Activated naive CD8-positive, alpha-beta T cell (primary cell): ENCODE measurements at regions not wholly inside any gene's neighbourhood (a gene's known extent, or its start where the extent isn't known, plus 50 kb on each side); places are given as distances from the start of the nearest gene placed in this dataset.

Experiments used
- H3K27ac Mint-ChIP-seq: one replicate; pipeline ENCODE4 v1.8.0; 2021; ENCODE audit warnings: mixed read lengths
- H3K27me3 Mint-ChIP-seq: one replicate; pipeline ENCODE4 v1.8.0; 2021; ENCODE audit warnings: mixed read lengths
- H3K36me3 Mint-ChIP-seq: one replicate; pipeline ENCODE4 v1.8.0; 2021; ENCODE audit warnings: mixed read lengths
- H3K4me1 Mint-ChIP-seq: one replicate; pipeline ENCODE4 v1.8.0; 2021; ENCODE audit warnings: low read depth, mixed read lengths
- H3K4me3 Mint-ChIP-seq: one replicate; pipeline ENCODE4 v1.8.0; 2021; ENCODE audit warnings: mild to moderate bottlenecking, mixed read lengths
- H3K9me3 Mint-ChIP-seq: one replicate; pipeline ENCODE4 v1.8.0; 2021; ENCODE audit warnings: low read depth, mixed read lengths

DNA sequence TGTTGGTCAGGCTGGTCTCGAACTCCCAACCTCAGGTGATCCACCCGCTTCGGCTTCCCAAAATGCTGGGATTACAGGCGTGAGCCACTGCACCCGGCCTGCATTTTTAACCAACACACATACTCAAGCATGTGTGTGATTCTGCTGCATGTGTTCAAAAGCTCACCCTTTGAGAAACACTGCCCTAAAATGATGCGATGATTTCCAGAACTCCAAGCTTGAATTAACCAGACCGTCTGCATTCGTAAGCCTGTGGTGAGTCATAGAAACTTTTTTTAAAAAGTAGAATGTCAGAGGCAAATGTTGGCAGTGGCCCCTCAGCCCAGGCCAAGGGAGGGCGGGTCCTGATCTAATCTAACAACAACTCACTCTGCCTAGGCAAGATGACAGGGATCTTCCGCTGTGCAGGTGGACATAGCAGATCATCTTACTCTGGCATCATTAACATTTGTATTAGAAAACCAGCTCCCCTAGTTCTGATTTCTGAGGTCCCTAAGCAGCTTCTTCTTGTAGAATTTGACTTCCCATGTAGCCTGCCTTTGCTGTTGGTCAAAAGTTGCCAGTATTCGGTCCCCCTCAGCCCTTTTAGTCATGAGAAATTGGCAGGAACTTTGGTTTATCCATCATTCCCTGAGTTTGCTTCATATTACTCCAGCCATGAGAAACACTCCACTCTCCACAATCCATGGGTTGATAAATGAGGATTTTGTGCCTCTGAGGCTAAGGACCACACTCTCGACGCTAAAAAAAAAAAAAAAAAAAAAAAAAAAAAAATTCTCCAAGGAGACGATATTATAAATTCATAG, 190.4 kb downstream of the SKIDA1 start:
- no peak overlapping the region for H3K27ac Mint-ChIP-seq
- no peaks in the 10 kb centered on the region for H3K36me3 Mint-ChIP-seq
- no peaks in the 10 kb centered on the region for H3K9me3 Mint-ChIP-seq
- no peak overlapping the region for H3K4me3 Mint-ChIP-seq
- peaks cover 3% of the 10 kb centered on the region for H3K27me3 Mint-ChIP-seq
- H3K4me1 Mint-ChIP-seq: no peaks in the 10 kb centered on the region

DNA sequence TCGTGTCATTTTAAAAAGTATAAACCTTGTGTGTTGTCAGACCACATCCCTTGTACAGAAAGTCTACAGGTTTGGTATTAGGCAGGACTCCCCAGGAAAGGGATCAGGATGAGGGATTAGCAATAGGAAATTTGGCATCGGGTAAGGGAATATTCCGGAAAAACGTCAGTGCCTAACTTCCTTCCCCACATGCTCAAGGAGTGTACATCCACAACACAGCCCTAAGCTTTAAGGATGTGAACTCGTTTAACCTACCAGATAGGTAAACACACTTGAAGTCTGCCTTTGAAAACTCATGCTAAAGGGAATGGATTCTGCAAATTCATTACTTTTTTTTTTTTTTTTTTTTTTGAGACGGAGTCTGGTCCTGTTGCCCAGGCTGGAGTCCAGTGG, 194.9 kb downstream of the SKIDA1 start:
- H3K4me3 Mint-ChIP-seq: no peak overlapping the region
- no peaks in the 10 kb centered on the region for H3K4me1 Mint-ChIP-seq
- no peaks in the 10 kb centered on the region for H3K27me3 Mint-ChIP-seq
- H3K27ac Mint-ChIP-seq: no peak overlapping the region
- no peaks in the 10 kb centered on the region for H3K36me3 Mint-ChIP-seq
- no peaks in the 10 kb centered on the region for H3K9me3 Mint-ChIP-seq

DNA sequence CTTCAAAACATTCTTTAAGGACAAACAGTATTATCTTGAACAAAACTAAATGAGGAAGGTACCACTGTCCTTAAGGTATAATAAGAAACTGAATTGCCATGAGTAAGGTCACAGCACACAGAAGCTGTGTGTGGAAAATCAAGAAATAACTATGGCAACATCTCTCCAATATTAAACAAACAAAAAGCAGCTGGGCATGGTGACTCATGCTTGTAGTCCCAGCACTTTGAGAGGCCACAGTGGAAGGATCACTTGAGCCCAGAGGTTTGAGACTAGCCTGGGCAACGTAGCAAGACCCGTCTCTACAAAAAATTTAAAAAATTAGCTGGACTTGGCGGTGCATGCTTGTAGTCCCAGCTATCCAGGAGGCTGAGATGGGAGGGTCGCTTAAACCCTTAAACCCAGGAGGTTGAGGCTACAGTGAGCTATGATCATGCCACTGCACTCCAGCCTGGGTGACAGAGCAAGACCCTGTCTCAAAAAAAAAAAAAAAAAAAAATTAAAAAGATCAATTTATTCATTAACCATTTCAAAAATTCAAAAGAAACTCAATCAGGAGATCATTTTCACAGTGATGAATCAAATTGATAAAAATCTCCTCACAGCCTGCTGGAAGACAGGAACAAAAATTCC, 195.4 kb downstream of the SKIDA1 start:
- Mint-ChIP-seq H3K27me3 (no peaks in the 10 kb centered on the region), H3K27ac (no peak overlapping the region), H3K4me1 (no peaks in the 10 kb centered on the region), H3K36me3 (no peaks in the 10 kb centered on the region), H3K9me3 (no peaks in the 10 kb centered on the region), H3K4me3 (no peak overlapping the region)

DNA sequence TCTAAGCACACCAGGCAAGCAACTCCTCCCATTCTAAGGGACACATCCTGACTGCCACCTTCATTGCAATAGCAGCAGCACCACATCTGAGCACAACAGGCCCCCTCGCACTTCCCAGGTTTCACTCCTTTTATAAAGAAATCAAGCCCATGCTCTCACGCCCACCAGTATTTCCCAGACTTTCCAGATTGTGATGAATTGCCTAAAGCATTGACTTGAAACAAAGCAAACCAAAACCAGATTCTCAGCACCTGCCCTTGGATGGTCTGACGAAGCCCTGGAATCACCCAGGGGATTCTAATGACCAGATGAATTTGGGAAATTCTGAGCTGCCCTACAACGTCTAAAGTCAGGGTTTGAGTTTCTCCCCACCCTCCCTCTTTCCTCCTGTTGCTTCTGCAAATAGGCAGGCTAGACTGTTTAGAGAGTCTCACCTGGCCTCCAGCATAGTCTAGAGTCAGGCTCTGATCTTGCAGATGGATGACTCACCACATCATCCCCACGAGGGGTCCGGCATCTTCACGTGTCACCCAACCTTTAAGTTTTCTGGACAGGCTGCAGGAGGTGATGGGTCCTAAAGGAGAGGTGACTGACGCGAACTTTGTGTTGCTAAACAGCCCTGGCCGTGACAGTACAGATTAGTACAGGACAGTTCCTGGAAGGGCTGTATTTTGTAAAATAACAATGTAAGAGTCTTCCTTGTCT, 198.0 kb downstream of the SKIDA1 start:
- Mint-ChIP-seq H3K27ac (no peak overlapping the region), H3K27me3 (no peaks in the 10 kb centered on the region), H3K9me3 (no peaks in the 10 kb centered on the region), H3K4me1 (no peaks in the 10 kb centered on the region), H3K36me3 (no peaks in the 10 kb centered on the region), H3K4me3 (no peak overlapping the region)

DNA sequence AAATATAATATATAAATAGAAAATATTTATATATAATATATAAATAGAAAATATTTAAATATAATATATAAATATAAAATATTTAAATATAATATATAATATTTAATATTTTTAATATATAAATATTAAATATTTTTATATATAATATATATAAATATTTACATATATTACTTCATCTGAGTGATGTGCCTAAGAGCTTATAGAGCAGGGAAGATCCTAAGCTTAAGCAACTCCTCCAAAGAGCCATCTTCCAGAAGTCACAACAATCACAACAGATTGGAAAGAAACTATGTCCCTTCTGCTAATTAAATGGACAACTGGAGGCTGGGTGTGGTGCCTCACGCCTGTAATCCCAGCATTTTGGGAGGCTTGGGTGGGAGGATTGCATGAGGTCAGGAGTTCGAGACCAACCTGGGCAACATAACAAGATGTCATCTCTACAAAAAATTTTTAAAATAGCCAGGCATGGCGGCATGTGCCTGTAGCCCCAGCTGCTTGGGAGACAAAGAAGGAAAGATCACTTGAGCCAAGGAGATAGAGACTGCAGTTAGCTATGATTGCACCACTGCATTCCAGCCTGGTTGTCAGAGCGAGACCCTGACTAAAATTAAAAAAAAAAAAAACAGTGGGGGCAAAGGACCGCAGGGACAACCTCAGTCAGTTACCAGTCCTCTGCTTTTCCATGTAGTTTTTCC, 198.7 kb downstream of the SKIDA1 start:
- Mint-ChIP-seq H3K36me3 (no peaks in the 10 kb centered on the region), H3K9me3 (no peaks in the 10 kb centered on the region), H3K27ac (no peak overlapping the region), H3K27me3 (no peaks in the 10 kb centered on the region), H3K4me1 (no peaks in the 10 kb centered on the region), H3K4me3 (no peak overlapping the region)

DNA sequence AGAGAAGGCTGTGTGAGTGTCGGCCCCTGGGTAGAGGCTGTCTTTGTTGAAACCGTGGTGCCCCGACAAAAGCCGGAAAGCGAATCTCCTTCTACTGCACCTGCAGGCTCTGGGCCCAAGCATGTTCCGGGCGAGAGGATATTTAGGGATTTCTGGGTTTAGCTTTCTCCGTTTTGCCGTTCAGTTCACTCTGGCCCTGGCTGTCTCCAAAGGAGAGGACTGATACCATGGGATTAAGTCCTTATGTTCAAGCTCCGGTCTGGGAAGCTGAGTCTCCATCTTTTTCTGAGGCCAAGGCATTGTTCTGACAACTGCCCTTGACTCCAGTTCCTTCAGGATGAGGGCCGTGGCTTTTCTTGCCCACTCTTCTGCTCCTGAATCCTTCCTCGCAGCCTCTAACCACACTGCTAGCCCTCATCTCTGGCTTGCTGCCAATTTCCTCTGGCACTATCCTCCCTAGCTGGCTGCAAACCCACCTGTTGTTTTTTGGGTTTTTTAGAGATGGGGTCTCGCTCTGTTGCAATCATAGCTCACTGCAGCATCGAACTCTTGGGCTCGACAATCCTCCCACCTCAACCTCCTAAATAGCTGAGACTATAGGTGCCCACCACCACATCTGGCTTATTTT, 206.8 kb downstream of the SKIDA1 start:
- Mint-ChIP-seq H3K4me3 (no peak overlapping the region), H3K27me3 (no peaks in the 10 kb centered on the region), H3K4me1 (no peaks in the 10 kb centered on the region), H3K9me3 (no peaks in the 10 kb centered on the region), H3K27ac (no peak overlapping the region), H3K36me3 (no peaks in the 10 kb centered on the region)

DNA sequence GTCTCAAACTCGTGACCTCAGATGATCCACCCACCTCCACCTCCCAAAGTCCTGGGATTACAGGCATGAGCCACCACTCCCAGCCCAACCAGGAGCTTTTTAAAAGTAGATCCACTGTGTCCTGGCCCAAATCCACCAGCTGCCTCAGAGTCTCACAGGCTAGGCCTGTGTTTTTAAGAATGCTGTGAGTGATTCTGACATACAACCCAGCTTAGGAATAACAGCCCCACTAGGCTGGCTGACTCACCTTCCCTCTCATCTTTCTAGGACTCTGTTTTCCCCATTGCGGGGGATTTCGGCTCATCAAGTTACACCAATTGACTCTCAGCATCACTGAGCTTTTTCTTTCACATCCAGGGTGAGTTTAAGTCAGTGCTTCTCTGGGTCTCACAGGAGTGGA, 207.6 kb downstream of the SKIDA1 start:
- Mint-ChIP-seq H3K27me3 (no peaks in the 10 kb centered on the region), H3K9me3 (no peaks in the 10 kb centered on the region), H3K36me3 (no peaks in the 10 kb centered on the region), H3K27ac (no peak overlapping the region), H3K4me1 (no peaks in the 10 kb centered on the region), H3K4me3 (no peak overlapping the region)

DNA sequence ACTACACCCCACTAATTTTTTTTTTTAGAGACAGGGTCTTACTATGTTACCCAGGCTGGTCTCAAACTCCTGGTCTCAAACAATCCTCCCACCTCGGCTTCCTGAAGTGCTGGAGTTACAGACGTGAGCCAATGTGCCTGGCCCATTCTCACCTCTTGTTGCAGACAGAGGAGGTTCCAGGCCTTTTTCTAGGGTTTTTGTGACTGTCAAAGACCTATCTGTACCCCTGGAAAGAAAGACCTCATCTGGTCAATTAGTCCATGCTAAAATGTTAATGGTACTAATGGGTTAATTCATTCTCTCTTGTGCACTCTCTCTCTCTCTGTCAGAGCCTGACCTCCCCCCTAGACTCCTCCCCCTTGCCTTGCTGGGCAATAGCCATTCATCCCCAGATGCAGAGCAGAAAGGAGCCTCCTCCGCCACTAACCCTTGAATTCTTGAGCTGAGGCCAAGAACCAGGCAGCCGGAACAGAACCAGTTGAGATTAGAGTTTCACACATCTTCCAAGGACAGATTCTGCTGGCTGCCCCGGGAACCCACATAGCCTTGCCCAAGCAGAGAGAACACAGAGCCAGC, 209.7 kb downstream of the SKIDA1 start:
- H3K36me3 Mint-ChIP-seq: no peaks in the 10 kb centered on the region
- H3K4me3 Mint-ChIP-seq: no peak overlapping the region
- H3K27me3 Mint-ChIP-seq: no peaks in the 10 kb centered on the region
- H3K27ac Mint-ChIP-seq: no peak overlapping the region
- no peaks in the 10 kb centered on the region for H3K4me1 Mint-ChIP-seq
- no peaks in the 10 kb centered on the region for H3K9me3 Mint-ChIP-seq

DNA sequence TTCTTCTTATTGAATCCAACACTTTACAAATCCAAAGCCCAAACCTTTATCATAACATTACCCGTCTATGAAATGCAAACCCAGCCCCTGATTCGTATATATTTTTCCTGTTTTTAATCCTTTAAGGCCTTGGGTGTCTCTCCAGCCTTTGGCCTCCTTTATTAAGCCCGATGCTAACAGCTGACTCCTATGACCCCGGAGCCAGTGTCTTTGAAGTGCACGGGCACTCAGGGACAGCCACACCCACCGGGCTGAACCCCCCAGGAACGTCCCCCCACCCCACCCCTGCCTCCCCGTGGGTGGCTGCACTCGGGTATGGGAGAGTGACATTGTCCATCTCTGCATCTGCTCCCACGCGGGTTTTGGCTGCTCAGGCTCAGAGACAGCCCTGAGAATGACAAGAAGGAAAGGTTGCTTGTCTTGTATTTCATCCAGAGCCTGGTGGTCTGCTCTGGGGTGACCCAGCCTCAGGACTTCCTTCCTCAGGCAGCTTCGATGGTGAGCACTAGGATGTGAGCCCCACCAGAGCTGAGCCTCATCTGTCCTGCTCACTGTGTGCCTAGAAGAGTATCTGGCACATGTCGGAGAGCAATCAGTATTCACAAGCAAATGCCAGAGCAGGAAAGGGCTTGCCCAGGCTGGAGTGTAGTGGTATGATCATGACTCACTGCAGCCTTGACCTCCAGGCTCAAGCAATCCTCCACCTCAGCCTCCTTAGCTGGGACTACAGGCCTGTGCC, 210.4 kb downstream of the SKIDA1 start:
- Mint-ChIP-seq H3K9me3 (no peaks in the 10 kb centered on the region), H3K27me3 (no peaks in the 10 kb centered on the region), H3K4me1 (no peaks in the 10 kb centered on the region), H3K27ac (no peak overlapping the region), H3K4me3 (no peak overlapping the region), H3K36me3 (no peaks in the 10 kb centered on the region)

DNA sequence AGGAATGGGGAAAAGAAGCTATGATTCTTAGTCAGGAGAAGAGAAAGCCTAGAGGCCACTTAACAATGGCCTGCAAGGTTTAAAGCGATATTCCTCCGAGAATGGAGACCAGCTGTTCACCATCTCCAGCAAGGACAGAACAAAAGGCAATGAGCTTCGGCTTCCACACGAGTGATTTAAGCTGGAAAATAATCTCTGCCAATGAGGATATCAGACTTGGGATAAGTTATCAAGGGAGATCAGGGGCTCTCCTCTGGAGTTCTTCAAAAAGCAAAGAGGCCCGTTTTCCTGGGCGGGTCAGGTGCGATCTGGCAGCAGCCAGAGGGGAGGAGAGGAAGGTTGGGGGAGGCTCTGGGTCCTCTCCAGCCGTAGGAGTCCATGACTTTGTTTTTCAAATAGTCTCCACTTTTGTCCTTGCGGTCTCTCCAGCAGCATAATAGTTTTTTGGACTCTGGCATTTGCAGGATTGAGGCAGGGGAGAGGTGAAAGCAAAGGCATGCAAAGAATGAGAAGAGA, 211.3 kb downstream of the SKIDA1 start:
- Mint-ChIP-seq H3K36me3 (no peaks in the 10 kb centered on the region), H3K9me3 (no peaks in the 10 kb centered on the region), H3K27me3 (no peaks in the 10 kb centered on the region), H3K4me3 (no peak overlapping the region), H3K27ac (no peak overlapping the region), H3K4me1 (no peaks in the 10 kb centered on the region)

DNA sequence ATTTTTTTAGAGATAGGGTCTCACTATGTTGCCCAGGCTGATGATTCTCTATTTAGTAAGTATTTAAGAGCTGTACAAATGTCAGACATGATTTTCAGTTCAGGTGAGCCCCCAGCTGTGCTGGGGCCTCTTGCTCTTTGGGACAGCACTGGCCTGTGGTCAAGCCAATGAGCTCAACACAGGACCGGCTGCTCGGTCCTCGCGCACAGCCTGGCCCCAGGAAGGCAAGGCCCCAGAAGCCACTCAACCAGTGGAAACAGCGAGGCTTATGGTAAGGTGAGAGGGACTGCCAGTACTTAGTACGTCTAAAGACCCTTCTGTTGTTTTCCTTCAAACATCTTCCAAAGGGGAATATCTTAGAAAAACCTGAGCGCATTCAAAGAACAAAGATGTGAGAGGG, 211.8 kb downstream of the SKIDA1 start:
- Mint-ChIP-seq H3K4me1 (no peaks in the 10 kb centered on the region), H3K36me3 (no peaks in the 10 kb centered on the region), H3K9me3 (no peaks in the 10 kb centered on the region), H3K4me3 (no peak overlapping the region), H3K27me3 (no peaks in the 10 kb centered on the region), H3K27ac (no peak overlapping the region)

DNA sequence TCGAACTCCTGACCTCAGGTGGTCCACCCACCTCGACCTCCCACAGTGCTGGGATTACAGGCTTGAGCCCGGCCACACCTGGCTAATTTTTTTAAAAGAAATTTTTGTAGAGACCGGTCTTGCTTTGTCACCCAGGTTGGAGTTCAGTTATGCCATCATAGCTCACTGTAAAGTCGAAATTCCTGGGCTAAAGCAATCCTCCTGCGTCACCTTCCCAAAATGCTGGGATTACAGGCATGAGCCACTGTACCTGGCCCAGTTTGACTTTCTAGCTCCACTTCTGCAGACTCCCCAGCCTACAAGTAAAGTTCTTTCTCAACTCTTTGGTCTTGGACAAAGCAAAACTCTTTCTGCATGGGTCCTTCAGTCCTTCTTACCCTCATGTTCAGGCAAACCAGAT, 214.1 kb downstream of the SKIDA1 start:
- H3K36me3 Mint-ChIP-seq: no peaks in the 10 kb centered on the region
- no peaks in the 10 kb centered on the region for H3K9me3 Mint-ChIP-seq
- H3K4me1 Mint-ChIP-seq: no peaks in the 10 kb centered on the region
- no peaks in the 10 kb centered on the region for H3K27me3 Mint-ChIP-seq
- H3K4me3 Mint-ChIP-seq: no peak overlapping the region
- no peak overlapping the region for H3K27ac Mint-ChIP-seq

DNA sequence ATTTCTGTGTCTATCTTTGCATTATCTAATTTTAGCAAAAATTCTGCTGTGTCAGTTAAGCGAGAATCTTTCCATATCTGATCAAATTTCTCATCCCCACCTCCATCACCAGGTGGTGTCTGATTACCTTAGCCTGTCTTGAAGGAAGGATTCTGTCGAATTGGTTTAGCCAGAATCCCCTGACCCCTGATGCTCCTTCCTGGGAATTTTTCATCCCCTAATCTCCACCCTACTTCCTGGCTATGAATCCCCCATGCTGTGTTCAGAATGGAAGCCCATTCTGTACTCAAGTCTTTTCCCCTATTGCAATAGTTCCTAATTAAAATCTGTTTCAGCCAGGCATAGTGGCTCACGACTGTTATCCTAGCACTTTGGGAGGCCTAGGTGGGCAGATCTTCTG, 216.1 kb downstream of the SKIDA1 start:
- Mint-ChIP-seq H3K4me3 (no peak overlapping the region), H3K36me3 (no peaks in the 10 kb centered on the region), H3K27me3 (no peaks in the 10 kb centered on the region), H3K9me3 (no peaks in the 10 kb centered on the region), H3K27ac (no peak overlapping the region), H3K4me1 (no peaks in the 10 kb centered on the region)

DNA sequence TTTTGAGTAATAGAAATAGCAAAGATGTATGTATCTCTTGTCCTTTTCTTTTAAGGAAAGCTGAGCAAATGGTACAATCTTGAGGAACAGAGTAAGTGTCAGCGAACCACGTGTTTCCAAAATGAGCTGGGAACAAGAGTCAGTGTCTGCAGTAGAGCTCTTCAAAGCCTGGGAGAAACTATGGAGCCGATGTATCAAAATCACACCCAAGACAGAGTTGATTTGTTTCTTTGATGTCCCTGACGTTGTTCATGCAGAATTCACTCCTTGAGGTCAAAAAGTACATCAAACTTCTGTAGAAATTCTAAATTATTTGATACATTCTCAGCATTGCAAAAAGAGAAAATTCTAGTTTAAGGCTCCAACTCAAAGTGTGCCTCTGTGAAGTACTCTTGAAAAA, 216.5 kb downstream of the SKIDA1 start:
- no peaks in the 10 kb centered on the region for H3K36me3 Mint-ChIP-seq
- H3K27me3 Mint-ChIP-seq: no peaks in the 10 kb centered on the region
- no peaks in the 10 kb centered on the region for H3K4me1 Mint-ChIP-seq

More for the DNA sequence above, 216.5 kb downstream of the SKIDA1 start:
- Mint-ChIP-seq H3K27ac (no peak overlapping the region), H3K9me3 (no peaks in the 10 kb centered on the region), H3K4me3 (no peak overlapping the region)
